Adrenal gland (tissue), 9 donors: ENCODE measurements at regions not wholly inside any gene's neighbourhood (a gene's known extent, or its start where the extent isn't known, plus 50 kb on each side); places are given as distances from the start of the nearest gene placed in this dataset.

Experiments
- DNase-seq, 7 donors: peaks; one replicate each; pipeline ENCODE4 v3.0.0-alpha.2; 2019 to 2020
- H3K27ac ChIP-seq, 5 donors: fragments of 200-600 bp; sonication (generic) in 4 of 5; 1 replicate in 3 of 5; 2 replicates in 2 of 5; pipeline versions ENCODE4 v1.5.1 to v1.8.0; 2016 to 2020; ENCODE audit warnings: mild to moderate bottlenecking in 1 of 5
- H3K27me3 ChIP-seq: fragments of 200-600 bp; 2 replicates; pipeline ENCODE4 v1.8.0; 2021
- H3K36me3 ChIP-seq, 2 donors: fragments of 200-600 bp; replicated peaks in 1 of 2; 1 replicate in 1 of 2; 2 replicates in 1 of 2; pipeline versions ENCODE4 v1.5.1 to v1.8.0; 2018 to 2022
- H3K4me1 ChIP-seq, 2 donors: fragments of 200-600 bp; replicated peaks in 1 of 2; 1 replicate in 1 of 2; 2 replicates in 1 of 2; pipeline versions ENCODE4 v1.5.1 to v1.8.0; 2018 to 2021
- H3K4me3 ChIP-seq, 4 donors: fragments of 200-600 bp; sonication (generic) in 3 of 4; one replicate each; pipeline ENCODE4 v1.5.1; 2016 to 2018
- H3K9me3 ChIP-seq, 3 donors: fragments of 200-600 bp; sonication (generic) in 1 of 3; replicated peaks in 1 of 3; 1 replicate in 2 of 3; 2 replicates in 1 of 3; pipeline versions ENCODE4 v1.5.1 to v1.8.0; 2016 to 2021
- POLR2A ChIP-seq, 2 donors: fragments of 450-650 bp; IDR thresholded peaks; one replicate each; pipeline ENCODE4 v1.6.1; 2017; ENCODE audit warnings: antibody characterized with exemption in 2 of 2, mild to moderate bottlenecking in 2 of 2, moderate library complexity in 1 of 2
- WGBS, 4 donors: extraction: QIAGEN DNeasy Blood & Tissue Kit in 2 of 4; methylation state at CpG; one replicate each; pipeline versions ENCODE4 v1.1.5 to v1.1.7; 2013 to 2017; 5-methylcytosine and 5-hydroxymethylcytosine counted together
- intact Hi-C, 2 donors: fragments of 100-400 bp; cut with DNase I; formaldehyde crosslinking; loops; one replicate each; pipeline versions ENCODE4 v1.14.1 to v1.15.0; 2022 to 2023
- TF ChIP-seq, protein P1 (sequence below), 6 experiments: fragments of 450-650 bp in 4 of 6; fragments of 200-600 bp in 2 of 6; sonication (generic) in 1 of 6; IDR thresholded peaks; 1 replicate in 5 of 6; 2 replicates in 1 of 6; pipeline versions ENCODE4 v1.5.1 to v1.8.0; 2016 to 2021; ENCODE audit warnings: antibody characterized with exemption in 6 of 6, mild to moderate bottlenecking in 2 of 6, moderate library complexity in 1 of 6
- donor health status: healthy with polysubstance abuse.
- donor health status: Bipolar disorder and iron deficiency.
- donor health status: DM: yes; HTN: yes; CAD: no.
- donor health status: DM: no; HTN: no; CAD: no.
- donor health status: DM: no; HTN: no; CAD: no.

GRCh38 chr1:191669629-191670028 is 488.6 kb upstream of the RGS18 start:
- H3K4me3 ChIP-seq, result no peak overlapping the region
- WGBS, 4 donors, result 65 to 82% (median 68%) methylated on average over 2 of the region's 2 CpGs
- intact Hi-C loops, result no loop called here

DNA sequence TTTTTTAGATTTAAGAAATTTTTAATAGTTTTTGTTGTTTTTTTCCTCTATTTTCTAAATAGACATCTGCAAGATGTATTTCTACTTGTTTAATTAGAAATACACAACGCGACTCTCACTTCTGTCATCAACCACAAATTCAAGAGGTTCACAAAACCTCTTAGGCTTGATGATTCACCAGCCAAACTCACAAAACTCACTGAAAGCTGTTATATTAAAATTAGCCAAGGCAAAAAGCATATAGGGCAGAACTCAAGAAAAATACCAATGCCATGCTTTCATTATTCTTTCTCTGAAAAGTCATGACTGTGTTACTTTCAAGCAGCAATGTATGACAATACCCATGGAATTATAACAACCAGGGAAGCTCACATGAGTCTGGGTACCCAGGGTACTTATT is 487.0 kb upstream of the RGS18 start:
- H3K4me3 ChIP-seq, result no peak overlapping the region
- H3K4me1 ChIP-seq, result no peaks in the 10 kb centered on the region
- H3K36me3 ChIP-seq, result no peaks in the 10 kb centered on the region
- H3K27ac ChIP-seq, result no peak overlapping the region
- no peaks in the 10 kb centered on the region for H3K27me3 ChIP-seq
- DNase-seq, result no peak
- intact Hi-C loops, result no loop called here
- TF ChIP-seq POLR2A (IDR thresholded peaks at IDR 0.05), result no peak
- no peaks in the 10 kb centered on the region for H3K9me3 ChIP-seq
- WGBS, 4 donors, result 91 to 95% (median 93%) methylated on average over 2 of the region's 2 CpGs

More at GRCh38 chr1:191669629-191670028, 488.6 kb upstream of the RGS18 start:
- H3K27me3 ChIP-seq, result no peaks in the 10 kb centered on the region
- TF ChIP-seq, protein P1, sequence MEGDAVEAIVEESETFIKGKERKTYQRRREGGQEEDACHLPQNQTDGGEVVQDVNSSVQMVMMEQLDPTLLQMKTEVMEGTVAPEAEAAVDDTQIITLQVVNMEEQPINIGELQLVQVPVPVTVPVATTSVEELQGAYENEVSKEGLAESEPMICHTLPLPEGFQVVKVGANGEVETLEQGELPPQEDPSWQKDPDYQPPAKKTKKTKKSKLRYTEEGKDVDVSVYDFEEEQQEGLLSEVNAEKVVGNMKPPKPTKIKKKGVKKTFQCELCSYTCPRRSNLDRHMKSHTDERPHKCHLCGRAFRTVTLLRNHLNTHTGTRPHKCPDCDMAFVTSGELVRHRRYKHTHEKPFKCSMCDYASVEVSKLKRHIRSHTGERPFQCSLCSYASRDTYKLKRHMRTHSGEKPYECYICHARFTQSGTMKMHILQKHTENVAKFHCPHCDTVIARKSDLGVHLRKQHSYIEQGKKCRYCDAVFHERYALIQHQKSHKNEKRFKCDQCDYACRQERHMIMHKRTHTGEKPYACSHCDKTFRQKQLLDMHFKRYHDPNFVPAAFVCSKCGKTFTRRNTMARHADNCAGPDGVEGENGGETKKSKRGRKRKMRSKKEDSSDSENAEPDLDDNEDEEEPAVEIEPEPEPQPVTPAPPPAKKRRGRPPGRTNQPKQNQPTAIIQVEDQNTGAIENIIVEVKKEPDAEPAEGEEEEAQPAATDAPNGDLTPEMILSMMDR (IDR thresholded peaks at IDR 0.05), result no peak
- no peak for TF ChIP-seq POLR2A (IDR thresholded peaks at IDR 0.05)
- H3K36me3 ChIP-seq, result no peaks in the 10 kb centered on the region
- no peak for DNase-seq
- no peaks in the 10 kb centered on the region for H3K9me3 ChIP-seq
- H3K4me1 ChIP-seq, result no peaks in the 10 kb centered on the region
- H3K27ac ChIP-seq, result no peak overlapping the region

GRCh38 chr1:191674626-191675179 is 483.6 kb upstream of the RGS18 start:
- Histone ChIP-seq H3K27ac (no peak overlapping the region), H3K4me3 (no peak overlapping the region), H3K36me3 (no peaks in the 10 kb centered on the region), H3K9me3 (no peaks in the 10 kb centered on the region), H3K27me3 (no peaks in the 10 kb centered on the region), H3K4me1 (no peaks in the 10 kb centered on the region)
- 18 to 33% (median 25%) methylated on average over 1 of the region's 1 CpG for WGBS, 4 donors
- intact Hi-C loops, result no loop called here
- no peak for DNase-seq
- TF ChIP-seq, protein P1 (IDR thresholded peaks at IDR 0.05), result no peak
- no peak for TF ChIP-seq POLR2A (IDR thresholded peaks at IDR 0.05)

GRCh38 chr1:191675856-191676783 is 482.1 kb upstream of the RGS18 start:
- no peak for DNase-seq
- intact Hi-C loops, result no loop called here
- TF ChIP-seq, protein P1 (IDR thresholded peaks at IDR 0.05), result no peak
- no peak for TF ChIP-seq POLR2A (IDR thresholded peaks at IDR 0.05)

More at GRCh38 chr1:191675856-191676783, 482.1 kb upstream of the RGS18 start:
- Histone ChIP-seq H3K27me3 (no peaks in the 10 kb centered on the region), H3K36me3 (no peaks in the 10 kb centered on the region), H3K4me3 (no peak overlapping the region), H3K4me1 (no peaks in the 10 kb centered on the region), H3K9me3 (no peaks in the 10 kb centered on the region), H3K27ac (no peak overlapping the region)
- whole genome bisulfite sequencing, 4 donors, result 58 to 67% (median 65%) methylated on average over 4 of the region's 4 CpGs
